ENCODE measurements at regions not wholly inside any gene's neighbourhood (a gene's known extent, or its start where the extent isn't known, plus 50 kb on each side); places are given as distances from the start of the nearest gene placed in this dataset.

GRCh38 chr2:195330513-195330956, 326.5 kb upstream of the SLC39A10 start:
- no peak for TF ChIP-seq CTCF (IDR thresholded peaks at IDR 0.05)
- TF ChIP-seq EP300 (IDR thresholded peaks at IDR 0.05) = no peak
- no peak for TF ChIP-seq POLR2AphosphoS5 (IDR thresholded peaks at IDR 0.05)

Data from stomach (tissue), 4 donors.